Endodermal cell (in vitro differentiated cells): ENCODE measurements at regions not wholly inside any gene's neighbourhood (a gene's known extent, or its start where the extent isn't known, plus 50 kb on each side); places are given as distances from the start of the nearest gene placed in this dataset. TPM values are rescaled to one million over a fixed set of nuclear protein-coding genes. Genes with fewer than 3 reads are reported as not detected.

Experiments
- DNase-seq: peaks from one replicate; pipeline ENCODE4 v3.0.0-alpha.2; 2017
- H3K27ac ChIP-seq: 2 replicates; pipeline ENCODE4 v1.5.1; 2013; ENCODE audit warnings: mild to moderate bottlenecking, low read depth, low read length, moderate library complexity
- H3K27me3 ChIP-seq: 2 replicates; pipeline ENCODE4 v1.6.1; 2013; ENCODE audit warnings: mild to moderate bottlenecking, low read length, moderate library complexity; ENCODE audit not compliant: insufficient read depth, control insufficient read depth, poor library complexity, severe bottlenecking
- H3K36me3 ChIP-seq: 2 replicates; pipeline ENCODE4 v1.7.0; 2013; ENCODE audit warnings: mild to moderate bottlenecking, low read length, moderate library complexity; ENCODE audit not compliant: control insufficient read depth, insufficient read depth
- H3K4me1 ChIP-seq: one replicate; pipeline ENCODE4 v1.7.0; 2013; ENCODE audit warnings: low read length; ENCODE audit not compliant: control insufficient read depth, insufficient read depth
- H3K4me3 ChIP-seq: 2 replicates; pipeline ENCODE4 v1.5.1; 2013; ENCODE audit warnings: mild to moderate bottlenecking, low read length, moderate library complexity
- H3K9ac ChIP-seq: 2 replicates; pipeline ENCODE4 v1.6.1; 2013; ENCODE audit warnings: mild to moderate bottlenecking, low read length, moderate library complexity; ENCODE audit not compliant: poor library complexity, severe bottlenecking; ENCODE audit errors: extremely low read depth
- H3K9me3 ChIP-seq: 2 replicates; pipeline ENCODE4 v1.6.1; 2013; ENCODE audit warnings: mild to moderate bottlenecking, low read length, moderate library complexity; ENCODE audit not compliant: control insufficient read depth
- H3K27ac Mint-ChIP-seq: 2 replicates; pipeline ENCODE4 v1.8.0; 2020; ENCODE audit warnings: mixed read lengths
- H3K27me3 Mint-ChIP-seq: 2 replicates; pipeline ENCODE4 v1.8.0; 2021; ENCODE audit warnings: mild to moderate bottlenecking, mixed read lengths; ENCODE audit not compliant: insufficient read depth
- H3K36me3 Mint-ChIP-seq: 2 replicates; pipeline ENCODE4 v1.8.0; 2020; ENCODE audit warnings: low read depth, mixed read lengths
- H3K4me1 Mint-ChIP-seq: 2 replicates; pipeline ENCODE4 v1.8.0; 2020; ENCODE audit warnings: mixed read lengths
- H3K4me3 Mint-ChIP-seq: 2 replicates; pipeline ENCODE4 v1.8.0; 2020; ENCODE audit warnings: mild to moderate bottlenecking, moderate library complexity, mixed read lengths
- H3K9me3 Mint-ChIP-seq: 2 replicates; pipeline ENCODE4 v1.8.0; 2020; ENCODE audit warnings: mild to moderate bottlenecking, mixed read lengths
- WGBS, 2 experiments: methylation state at CpG; one replicate each; pipeline versions ENCODE4 v1.1.5 to v1.1.7; 2013; ENCODE audit warnings: missing lambda C conversion rate in 2 of 2, mixed read lengths in 1 of 2; ENCODE audit not compliant: insufficient coverage in 1 of 2, insufficient read length in 1 of 2; 5-methylcytosine and 5-hydroxymethylcytosine counted together
- microRNA-seq: library from miRNA; unstranded; fragments of <30 nt; microRNA quantifications from one replicate; pipeline ENCODE4 v1.2.0, GENCODE V29; 2020; ENCODE audit warnings: borderline microRNAs expressed
- TF ChIP-seq, protein P1 (sequence below): fragments of 200-600 bp; sonication (generic); conservative IDR thresholded peaks from 2 replicates; pipeline ENCODE4 v1.5.0; 2021; ENCODE audit warnings: antibody characterized with exemption, mild to moderate bottlenecking

DNA sequence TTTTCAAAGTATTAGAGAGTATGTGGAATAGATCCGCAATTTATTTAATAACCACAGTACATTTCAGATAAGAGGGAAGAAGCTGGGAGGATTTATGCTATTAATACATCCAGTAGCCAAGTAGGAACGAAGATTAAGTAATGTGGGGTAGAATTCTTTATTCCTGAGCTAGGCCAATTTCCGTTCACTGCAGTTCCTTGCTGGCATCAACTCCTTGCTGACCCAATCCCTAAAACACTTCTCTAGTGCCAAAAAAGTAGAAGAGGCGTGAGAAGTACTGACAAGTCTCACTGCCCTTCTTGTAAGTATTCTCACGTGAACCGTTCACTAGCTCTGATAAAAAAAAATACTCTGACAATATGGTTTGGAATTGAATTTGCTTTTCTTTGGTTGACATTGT lies 211.4 kb downstream of the EPHA4 start:
- no peaks in the 10 kb centered on the region for H3K4me1 ChIP-seq
- no peak overlapping the region for H3K27ac ChIP-seq
- H3K4me3 ChIP-seq = no peak overlapping the region
- H3K27me3 ChIP-seq = no peaks in the 10 kb centered on the region
- Mint-ChIP-seq H3K27ac (no peak overlapping the region), H3K4me3 (no peak overlapping the region), H3K27me3 (no peaks in the 10 kb centered on the region), H3K4me1 (peaks cover 12% of the 10 kb centered on the region), H3K36me3 (no peaks in the 10 kb centered on the region), H3K9me3 (no peaks in the 10 kb centered on the region)
- 94 to 95% methylated on average over 3 to 6 of the region's 6 CpGs for WGBS, 2 experiments
- no peak overlapping the region for H3K9ac ChIP-seq
- TF ChIP-seq, protein P1, sequence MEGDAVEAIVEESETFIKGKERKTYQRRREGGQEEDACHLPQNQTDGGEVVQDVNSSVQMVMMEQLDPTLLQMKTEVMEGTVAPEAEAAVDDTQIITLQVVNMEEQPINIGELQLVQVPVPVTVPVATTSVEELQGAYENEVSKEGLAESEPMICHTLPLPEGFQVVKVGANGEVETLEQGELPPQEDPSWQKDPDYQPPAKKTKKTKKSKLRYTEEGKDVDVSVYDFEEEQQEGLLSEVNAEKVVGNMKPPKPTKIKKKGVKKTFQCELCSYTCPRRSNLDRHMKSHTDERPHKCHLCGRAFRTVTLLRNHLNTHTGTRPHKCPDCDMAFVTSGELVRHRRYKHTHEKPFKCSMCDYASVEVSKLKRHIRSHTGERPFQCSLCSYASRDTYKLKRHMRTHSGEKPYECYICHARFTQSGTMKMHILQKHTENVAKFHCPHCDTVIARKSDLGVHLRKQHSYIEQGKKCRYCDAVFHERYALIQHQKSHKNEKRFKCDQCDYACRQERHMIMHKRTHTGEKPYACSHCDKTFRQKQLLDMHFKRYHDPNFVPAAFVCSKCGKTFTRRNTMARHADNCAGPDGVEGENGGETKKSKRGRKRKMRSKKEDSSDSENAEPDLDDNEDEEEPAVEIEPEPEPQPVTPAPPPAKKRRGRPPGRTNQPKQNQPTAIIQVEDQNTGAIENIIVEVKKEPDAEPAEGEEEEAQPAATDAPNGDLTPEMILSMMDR = no peak
- no peak for DNase-seq
- H3K36me3 ChIP-seq = no peaks in the 10 kb centered on the region
- no peaks in the 10 kb centered on the region for H3K9me3 ChIP-seq

DNA sequence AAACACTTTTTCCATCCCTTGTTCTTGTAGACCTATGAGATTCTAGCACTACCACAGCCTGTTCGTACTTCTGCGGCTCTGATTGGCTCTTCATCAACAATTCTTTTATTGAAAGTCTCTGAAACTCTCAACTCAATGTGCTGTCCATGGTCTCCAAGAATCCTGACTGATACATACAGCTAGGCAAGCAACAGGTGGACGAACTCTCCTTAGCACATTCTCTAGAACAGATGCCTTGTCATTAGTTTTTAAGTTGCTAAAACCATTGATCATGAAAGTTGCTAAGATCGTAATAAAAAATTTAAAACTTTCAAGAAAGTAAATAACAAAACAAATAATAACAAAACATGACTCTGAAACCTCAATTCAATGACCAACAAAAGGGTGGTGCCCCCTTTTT lies 210.5 kb downstream of the EPHA4 start:
- WGBS, 2 experiments = 91 to 97% methylated on average over 4 of the region's 4 CpGs
- H3K4me3 ChIP-seq = no peak overlapping the region
- Mint-ChIP-seq H3K27me3 (no peaks in the 10 kb centered on the region), H3K9me3 (no peaks in the 10 kb centered on the region), H3K4me1 (peaks cover 3% of the 10 kb centered on the region), H3K36me3 (no peaks in the 10 kb centered on the region), H3K27ac (no peak overlapping the region), H3K4me3 (no peak overlapping the region)
- no peaks in the 10 kb centered on the region for H3K4me1 ChIP-seq
- no peak overlapping the region for H3K27ac ChIP-seq
- DNase-seq = no peak
- H3K9me3 ChIP-seq = no peaks in the 10 kb centered on the region
- no peaks in the 10 kb centered on the region for H3K36me3 ChIP-seq
- TF ChIP-seq, protein P1 = no peak
- no peaks in the 10 kb centered on the region for H3K27me3 ChIP-seq
- H3K9ac ChIP-seq = no peak overlapping the region

DNA sequence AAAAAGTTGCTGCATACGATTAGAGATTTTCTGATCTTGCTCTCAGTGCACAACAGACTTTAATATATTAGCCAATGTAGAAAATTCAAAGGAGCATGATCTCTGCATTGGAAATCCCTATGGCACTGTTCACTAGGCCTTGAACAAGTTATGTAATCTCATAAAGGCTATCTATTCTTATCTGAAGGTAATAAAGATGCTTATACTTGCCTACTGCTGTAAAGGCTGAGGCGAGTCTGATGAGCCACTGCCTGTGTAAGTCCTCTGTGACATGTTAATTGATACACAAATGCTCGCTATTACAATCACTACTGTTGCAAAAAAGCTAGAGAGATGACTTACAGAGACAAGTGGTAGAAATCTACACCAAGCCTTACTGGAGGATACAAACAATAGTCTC lies 207.4 kb downstream of the EPHA4 start:
- 95 to 96% methylated on average over 3 of the region's 3 CpGs for WGBS, 2 experiments
- Histone ChIP-seq H3K9me3 (no peaks in the 10 kb centered on the region), H3K27me3 (no peaks in the 10 kb centered on the region), H3K9ac (no peak overlapping the region), H3K4me1 (no peaks in the 10 kb centered on the region), H3K4me3 (no peak overlapping the region), H3K27ac (no peak overlapping the region), H3K36me3 (no peaks in the 10 kb centered on the region)
- TF ChIP-seq, protein P1 = no peak
- Mint-ChIP-seq H3K4me1 (no peaks in the 10 kb centered on the region), H3K4me3 (no peak overlapping the region), H3K27ac (no peak overlapping the region), H3K9me3 (no peaks in the 10 kb centered on the region), H3K27me3 (no peaks in the 10 kb centered on the region), H3K36me3 (no peaks in the 10 kb centered on the region)
- DNase-seq = no peak

Small RNA genes in the stretch of these regions (microRNA-seq; reads per million reads assigned to microRNA genes)
- gene MIR4268 = not detected
